B cell (primary cell): ENCODE measurements at regions not wholly inside any gene's neighbourhood (a gene's known extent, or its start where the extent isn't known, plus 50 kb on each side); places are given as distances from the start of the nearest gene placed in this dataset.

ENCODE experiments used
- EZH2 ChIP-seq: IDR thresholded peaks from 2 replicates; pipeline ENCODE4 v1.6.1; 2012; ENCODE audit warnings: borderline replicate concordance, low read depth, mild to moderate bottlenecking, moderate library complexity, low read length; ENCODE audit not compliant: insufficient read depth, poor library complexity, severe bottlenecking
- TF ChIP-seq, protein P1 (sequence below): fragments of 200-600 bp; IDR thresholded peaks from one replicate; pipeline ENCODE4 v1.8.0; 2022; ENCODE audit warnings: antibody characterized with exemption, mild to moderate bottlenecking

DNA sequence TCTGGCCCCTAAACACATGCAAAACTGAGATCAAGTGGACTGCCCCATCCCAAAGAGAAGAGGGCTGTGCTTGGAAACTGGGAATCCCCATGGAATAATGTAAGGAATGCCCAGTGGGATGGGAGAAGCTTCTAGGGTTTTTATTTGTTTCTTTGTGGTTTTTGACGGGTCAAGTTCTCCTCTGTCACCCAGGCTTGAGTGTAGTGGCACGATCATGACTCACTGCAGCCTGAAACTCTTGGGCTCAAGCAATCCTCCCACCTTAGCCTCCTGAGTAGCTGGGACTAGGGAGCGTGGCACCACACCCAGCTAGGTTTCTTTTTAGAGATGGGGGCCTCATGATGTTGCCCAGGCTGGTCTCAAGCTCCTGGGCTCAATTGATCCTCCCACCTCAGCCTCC, 101.7 kb upstream of the ZSWIM2 start:
- TF ChIP-seq, protein P1, sequence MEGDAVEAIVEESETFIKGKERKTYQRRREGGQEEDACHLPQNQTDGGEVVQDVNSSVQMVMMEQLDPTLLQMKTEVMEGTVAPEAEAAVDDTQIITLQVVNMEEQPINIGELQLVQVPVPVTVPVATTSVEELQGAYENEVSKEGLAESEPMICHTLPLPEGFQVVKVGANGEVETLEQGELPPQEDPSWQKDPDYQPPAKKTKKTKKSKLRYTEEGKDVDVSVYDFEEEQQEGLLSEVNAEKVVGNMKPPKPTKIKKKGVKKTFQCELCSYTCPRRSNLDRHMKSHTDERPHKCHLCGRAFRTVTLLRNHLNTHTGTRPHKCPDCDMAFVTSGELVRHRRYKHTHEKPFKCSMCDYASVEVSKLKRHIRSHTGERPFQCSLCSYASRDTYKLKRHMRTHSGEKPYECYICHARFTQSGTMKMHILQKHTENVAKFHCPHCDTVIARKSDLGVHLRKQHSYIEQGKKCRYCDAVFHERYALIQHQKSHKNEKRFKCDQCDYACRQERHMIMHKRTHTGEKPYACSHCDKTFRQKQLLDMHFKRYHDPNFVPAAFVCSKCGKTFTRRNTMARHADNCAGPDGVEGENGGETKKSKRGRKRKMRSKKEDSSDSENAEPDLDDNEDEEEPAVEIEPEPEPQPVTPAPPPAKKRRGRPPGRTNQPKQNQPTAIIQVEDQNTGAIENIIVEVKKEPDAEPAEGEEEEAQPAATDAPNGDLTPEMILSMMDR = no peak
- TF ChIP-seq EZH2 = no peak
